Fibroblast of the conjunctiva (primary cell): ENCODE measurements at regions not wholly inside any gene's neighbourhood (a gene's known extent, or its start where the extent isn't known, plus 50 kb on each side); places are given as distances from the start of the nearest gene placed in this dataset.
A peak's percentile ranks its signal among the peaks of the same experiment; 100 is the strongest.
"Not testable (repeated sequence)": the region's sequence is repeated elsewhere in the genome, so short reads cannot be mapped to it uniquely, and the experiment has no call there.

Source experiments
- DNase-seq: peaks from one replicate; pipeline ENCODE4 v3.0.0-alpha.2; 2010; ENCODE audit warnings: low read depth

DNA sequence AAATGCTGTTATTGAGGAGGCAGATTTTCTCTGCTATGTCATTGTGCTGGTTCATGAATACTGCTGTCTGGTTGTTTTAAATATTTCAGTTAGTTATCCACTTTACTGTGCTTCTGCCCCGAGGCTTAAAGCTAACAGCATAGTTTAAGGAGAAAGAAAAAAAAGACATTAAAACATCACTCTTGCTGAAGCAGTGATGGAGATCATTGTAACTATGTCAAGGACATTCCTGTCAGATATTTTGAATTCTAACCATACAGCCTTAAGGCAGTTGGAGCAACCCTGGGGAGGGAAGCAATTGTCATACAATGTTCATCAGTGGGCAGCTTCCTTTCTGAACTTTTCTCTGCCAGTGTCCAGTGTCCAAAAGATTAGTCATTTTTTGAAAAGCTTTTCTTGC is 199.0 kb upstream of the DDX53 start:
- DNase-seq: no peak

DNA sequence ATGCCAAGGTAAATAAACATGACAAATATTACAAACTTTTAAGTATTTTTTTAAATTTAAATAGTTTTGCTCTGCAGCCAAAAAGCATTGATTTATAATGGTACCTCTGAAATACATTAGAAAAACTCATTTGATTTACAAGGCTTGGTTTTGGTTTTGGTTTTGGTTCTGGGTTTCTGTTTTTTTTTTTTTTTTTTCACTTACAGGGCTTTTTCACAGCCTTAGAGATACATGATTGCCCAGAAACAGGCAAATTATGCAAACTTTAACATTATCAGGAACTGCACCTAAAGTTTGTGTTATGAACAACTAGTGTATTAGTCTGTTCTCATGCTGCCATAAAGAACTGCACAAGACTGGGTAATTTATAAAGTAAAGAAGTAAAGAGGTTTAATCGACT is 196.4 kb upstream of the DDX53 start:
- no peak for DNase-seq

DNA sequence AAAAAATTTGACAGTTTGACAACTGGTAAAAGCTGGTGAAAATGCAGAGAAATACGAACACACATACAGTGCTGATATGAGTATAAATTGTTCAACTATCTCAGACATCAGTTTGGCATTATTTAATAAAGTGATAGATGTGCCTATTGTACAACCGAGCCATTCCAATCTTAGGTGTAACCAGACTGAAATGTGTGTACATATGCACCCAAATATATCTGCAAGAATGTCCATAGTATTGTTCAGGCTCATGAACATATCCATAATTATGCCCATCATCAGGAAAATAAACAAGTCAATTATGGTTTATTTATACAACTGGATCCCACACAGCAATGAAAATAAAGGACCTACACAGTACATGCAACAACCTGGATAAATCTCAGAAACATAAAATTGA is 188.9 kb upstream of the DDX53 start:
- no peak for DNase-seq

DNA sequence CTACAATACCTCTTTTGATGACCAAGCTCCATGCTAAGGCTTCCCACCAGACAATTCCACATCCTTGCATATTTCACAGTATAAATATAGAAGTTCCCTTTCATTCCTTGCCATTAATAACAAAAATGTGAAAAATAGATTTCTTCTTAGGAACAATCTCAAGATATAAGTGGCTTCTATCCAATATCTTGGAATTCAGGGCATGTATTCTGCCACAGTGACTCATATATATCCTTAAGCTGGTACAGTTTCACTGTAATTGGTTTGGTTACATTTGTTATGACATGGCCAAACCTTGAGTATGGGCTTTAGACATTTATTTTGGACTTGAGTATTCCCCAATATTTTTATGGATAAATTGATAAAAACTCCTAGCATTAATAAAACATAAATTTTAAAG is 181.7 kb upstream of the DDX53 start:
- DNase-seq: no peak

DNA sequence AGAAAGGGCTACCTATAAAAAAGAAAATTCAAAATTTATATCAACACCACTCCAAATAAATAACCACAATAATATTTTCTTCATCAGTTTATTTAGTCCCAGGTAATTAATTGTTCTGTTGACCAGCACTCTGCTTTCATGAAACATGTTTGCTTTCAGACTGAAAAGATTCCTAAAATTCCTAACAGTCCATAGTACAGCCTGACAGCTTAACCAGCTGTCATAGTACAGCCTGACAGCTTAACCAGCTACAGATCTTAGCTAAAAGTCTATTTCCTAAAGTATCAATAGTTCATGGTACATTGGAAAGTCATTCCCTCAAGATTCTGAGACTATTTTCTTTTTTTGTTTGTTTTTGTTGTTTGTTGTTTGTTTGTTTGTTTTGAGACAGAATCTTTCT is 144.1 kb upstream of the DDX53 start:
- DNase-seq: no peak

DNA sequence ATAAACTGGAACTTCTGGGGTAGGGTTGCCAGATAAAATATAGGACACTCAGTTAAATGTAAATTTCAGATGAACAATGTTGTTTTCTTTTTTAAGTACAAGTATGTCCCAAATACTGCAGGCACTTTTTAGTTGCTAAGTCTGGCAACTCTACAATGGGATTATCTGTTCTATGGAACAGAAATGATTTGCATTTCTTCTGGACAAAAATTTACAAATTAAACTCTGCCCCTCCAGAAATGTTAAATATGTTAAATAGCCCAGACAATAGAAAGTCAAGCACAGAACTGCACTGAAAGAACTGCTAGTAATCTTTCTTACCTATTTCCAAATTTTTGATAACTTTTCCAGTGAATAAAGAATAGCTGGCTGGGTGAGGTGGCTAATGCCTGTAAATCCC is 140.1 kb upstream of the DDX53 start:
- no peak for DNase-seq

DNA sequence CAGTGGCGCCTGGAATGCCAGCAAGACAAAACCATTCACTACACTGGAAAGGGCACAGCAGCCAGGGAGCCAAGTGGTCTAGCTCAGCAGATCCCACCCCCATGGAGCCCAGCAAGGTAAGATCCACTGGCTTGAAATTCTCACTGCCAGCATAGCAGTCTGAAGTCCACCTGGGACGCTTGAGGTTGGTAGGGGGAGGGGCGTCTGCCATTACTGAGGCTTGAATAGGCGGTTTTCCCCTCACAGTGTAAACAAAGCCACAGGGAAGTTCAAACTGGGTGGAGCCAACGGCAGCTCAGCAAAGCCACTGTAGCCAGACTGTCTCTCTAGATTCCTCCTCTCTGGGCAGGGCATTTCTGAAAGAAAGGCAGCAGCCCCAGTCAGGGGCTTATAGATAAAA is 133.0 kb upstream of the DDX53 start:
- DNase-seq: not testable (repeated sequence)

DNA sequence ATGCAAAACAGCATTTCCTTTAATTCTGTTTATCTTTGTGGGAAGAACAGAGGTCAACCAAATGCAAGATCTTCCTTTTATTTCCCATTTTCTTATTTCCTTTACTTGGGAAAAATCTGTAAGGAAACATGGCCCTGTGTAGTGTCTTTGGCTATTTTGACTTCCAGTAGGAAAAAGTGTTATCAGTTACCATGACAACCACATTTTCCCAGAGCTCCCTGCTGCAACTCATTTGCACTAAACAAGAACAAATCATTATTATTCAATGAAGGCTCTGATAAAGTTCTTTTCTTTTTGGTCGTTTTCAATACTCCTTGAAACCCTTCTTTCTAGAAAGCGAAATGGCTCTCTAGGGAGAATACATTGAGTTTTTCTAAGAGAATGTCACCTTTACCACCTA is 117.2 kb upstream of the DDX53 start:
- DNase-seq: no peak

DNA sequence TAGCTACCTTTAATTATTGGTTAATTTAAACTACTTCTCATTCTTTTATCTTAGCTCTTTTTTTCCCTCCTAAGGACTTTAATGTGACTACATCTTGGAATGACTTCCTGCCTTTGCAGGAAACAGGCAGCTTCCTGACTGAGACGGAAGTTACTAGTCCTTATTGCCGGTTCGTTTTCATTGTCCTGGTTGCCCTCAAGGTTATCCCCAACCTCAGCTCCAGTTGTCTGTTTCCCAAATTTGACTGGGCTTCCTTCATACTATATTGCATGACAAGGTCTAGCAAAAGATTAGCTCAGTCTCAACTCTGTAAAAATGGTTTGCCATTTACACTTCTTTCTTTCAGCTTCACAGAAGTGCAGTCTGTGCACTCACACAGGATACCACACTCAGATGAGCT is 109.9 kb upstream of the DDX53 start:
- no peak for DNase-seq

DNA sequence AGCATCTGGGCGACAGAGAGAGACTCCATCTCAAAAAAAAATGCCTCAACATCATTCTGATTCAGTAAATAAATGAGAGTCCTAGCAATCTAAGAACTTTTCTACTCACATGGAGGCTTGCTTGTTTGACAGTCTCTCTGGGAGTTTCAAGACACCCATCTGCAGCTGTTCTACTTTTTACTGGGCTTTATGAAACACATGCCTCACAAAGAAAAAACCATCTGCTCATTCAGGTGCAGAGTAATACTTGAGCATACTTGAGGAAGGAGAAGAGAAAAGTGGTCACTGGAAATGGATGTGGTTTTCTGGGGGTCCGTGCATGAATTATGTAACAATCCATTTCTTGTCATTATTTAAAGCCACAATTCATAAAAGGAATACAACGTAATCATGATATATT is 87.1 kb upstream of the DDX53 start:
- no peak for DNase-seq

DNA sequence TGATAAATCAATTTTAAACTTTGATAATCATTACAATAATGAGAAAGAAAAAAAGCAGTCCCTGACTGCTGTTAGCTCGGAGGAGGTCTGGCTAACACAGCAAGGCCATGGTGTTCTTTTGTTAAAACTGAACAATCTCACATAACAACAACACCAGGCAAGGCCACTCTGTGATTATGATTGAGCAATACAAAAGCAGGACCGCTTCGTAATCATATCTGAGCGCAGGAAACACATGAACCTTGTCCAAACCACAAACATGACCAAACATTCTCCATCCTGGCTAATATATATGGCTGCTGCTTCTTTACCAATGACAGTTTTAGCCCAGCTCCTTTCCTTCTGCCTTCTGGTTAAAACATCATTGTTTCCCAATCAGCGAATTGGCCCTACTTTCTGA is 76.8 kb upstream of the DDX53 start:
- peak; percentile 42 for DNase-seq

DNA sequence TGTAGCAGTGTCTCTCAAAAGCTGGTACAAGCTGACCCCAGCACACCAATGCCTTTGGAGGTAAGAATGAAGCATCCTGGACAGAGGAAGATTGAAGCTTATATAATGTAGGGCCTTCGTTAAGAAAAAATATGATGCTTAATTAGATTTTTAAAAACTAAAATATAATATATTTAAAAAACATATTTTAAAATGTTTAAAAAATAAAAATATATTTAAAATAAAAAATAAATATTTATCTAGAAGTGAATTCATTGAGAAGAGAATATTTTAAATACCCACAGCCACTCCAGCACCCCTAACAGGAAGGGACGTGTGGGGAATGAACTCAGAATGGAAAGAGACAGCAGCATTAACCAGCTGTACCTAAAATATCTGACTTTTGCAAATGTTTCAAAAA is 65.1 kb upstream of the DDX53 start:
- DNase-seq: no peak

DNA sequence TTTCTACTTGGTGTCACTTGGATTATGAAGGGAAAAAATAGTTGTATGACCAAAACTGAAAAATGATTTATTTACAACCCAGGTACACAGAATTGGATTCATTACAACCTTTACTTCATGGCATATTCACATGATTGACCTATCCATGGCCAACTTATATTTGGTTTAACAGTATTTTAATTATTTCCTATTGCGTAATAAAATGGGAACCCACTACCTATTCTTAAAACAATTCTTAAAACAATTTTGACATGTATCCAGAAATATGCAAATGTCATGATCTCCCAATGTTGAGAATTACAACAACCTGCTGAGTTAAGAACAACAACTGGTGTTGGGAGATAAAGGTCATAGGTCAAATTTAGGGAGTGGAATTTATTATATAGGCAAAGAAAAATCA is 54.8 kb upstream of the DDX53 start:
- DNase-seq: no peak
